Neural cell (in vitro differentiated cells): ENCODE measurements at regions not wholly inside any gene's neighbourhood (a gene's known extent, or its start where the extent isn't known, plus 50 kb on each side); places are given as distances from the start of the nearest gene placed in this dataset.
"Not testable (repeated sequence)": the region's sequence is repeated elsewhere in the genome, so short reads cannot be mapped to it uniquely, and the experiment has no call there.

Experiments used
- CTCF ChIP-seq: fragments of 450-650 bp; IDR thresholded peaks from 2 replicates; pipeline ENCODE4 v1.5.1; 2014; ENCODE audit warnings: antibody characterized with exemption, mild to moderate bottlenecking, moderate library complexity; ENCODE audit not compliant: poor library complexity, severe bottlenecking
- EZH2 ChIP-seq: fragments of 200-600, 300-800 bp; shearing (Covaris generic), sonication (generic); IDR thresholded peaks from 2 replicates; pipeline ENCODE4 v1.6.1; 2014; ENCODE audit warnings: antibody characterized with exemption, low read length, borderline replicate concordance, mild to moderate bottlenecking; ENCODE audit not compliant: insufficient read depth, poor library complexity, severe bottlenecking

GRCh38 chr6:85212794-85213193 lies 237.1 kb upstream of the NT5E start:
- not testable (repeated sequence) for TF ChIP-seq EZH2, CTCF
